ENCODE measurements at regions not wholly inside any gene's neighbourhood (a gene's known extent, or its start where the extent isn't known, plus 50 kb on each side); places are given as distances from the start of the nearest gene placed in this dataset.

DNA sequence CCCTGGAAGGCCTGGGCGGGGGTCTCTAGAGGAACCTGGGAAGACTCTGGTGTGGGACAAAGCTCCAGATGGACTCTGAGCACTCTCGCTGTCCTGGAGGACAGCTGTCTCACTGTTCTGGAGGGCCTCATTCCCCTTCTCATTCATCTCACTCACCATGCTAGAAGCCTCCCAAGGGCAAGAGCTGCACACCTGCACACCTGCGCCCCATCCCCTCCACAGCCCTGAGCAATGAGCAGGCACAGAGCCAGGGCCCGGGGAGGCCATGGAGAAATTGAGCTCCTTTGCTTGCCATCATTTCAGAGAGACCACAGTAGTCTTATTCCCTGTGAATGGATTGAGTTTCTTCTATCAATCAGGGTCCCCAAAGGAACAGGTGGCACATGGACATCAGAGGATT, 1168.5 kb downstream of the UQCRFS1 start:
- no peaks in the 10 kb centered on the region for H3K9me3 Mint-ChIP-seq (ENCODE audit: unreplicated experiment)
- no peaks in the 10 kb centered on the region for H3K4me1 Mint-ChIP-seq (ENCODE audit: unreplicated experiment)
- H3K4me3 Mint-ChIP-seq (ENCODE audit: unreplicated experiment): no peak overlapping the region
- no peak overlapping the region for H3K27ac Mint-ChIP-seq (ENCODE audit: unreplicated experiment)
- TF ChIP-seq, protein P1, sequence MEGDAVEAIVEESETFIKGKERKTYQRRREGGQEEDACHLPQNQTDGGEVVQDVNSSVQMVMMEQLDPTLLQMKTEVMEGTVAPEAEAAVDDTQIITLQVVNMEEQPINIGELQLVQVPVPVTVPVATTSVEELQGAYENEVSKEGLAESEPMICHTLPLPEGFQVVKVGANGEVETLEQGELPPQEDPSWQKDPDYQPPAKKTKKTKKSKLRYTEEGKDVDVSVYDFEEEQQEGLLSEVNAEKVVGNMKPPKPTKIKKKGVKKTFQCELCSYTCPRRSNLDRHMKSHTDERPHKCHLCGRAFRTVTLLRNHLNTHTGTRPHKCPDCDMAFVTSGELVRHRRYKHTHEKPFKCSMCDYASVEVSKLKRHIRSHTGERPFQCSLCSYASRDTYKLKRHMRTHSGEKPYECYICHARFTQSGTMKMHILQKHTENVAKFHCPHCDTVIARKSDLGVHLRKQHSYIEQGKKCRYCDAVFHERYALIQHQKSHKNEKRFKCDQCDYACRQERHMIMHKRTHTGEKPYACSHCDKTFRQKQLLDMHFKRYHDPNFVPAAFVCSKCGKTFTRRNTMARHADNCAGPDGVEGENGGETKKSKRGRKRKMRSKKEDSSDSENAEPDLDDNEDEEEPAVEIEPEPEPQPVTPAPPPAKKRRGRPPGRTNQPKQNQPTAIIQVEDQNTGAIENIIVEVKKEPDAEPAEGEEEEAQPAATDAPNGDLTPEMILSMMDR (IDR thresholded peaks at IDR 0.05; ENCODE audit: unreplicated experiment): no peak
- no peak for DNase-seq (ENCODE audit: low spot score)
- H3K36me3 Mint-ChIP-seq (ENCODE audit: low read depth, unreplicated experiment): peaks cover 5% of the 10 kb centered on the region
- peaks cover 2% of the 10 kb centered on the region for H3K27me3 Mint-ChIP-seq (ENCODE audit: unreplicated experiment)

GRCh38 chr19:28042516-28042915, 1170.4 kb downstream of the UQCRFS1 start:
- no peaks in the 10 kb centered on the region for H3K4me1 Mint-ChIP-seq (ENCODE audit: unreplicated experiment)
- H3K27ac Mint-ChIP-seq (ENCODE audit: unreplicated experiment): no peak overlapping the region
- no peak for DNase-seq (ENCODE audit: low spot score)
- peaks cover 5% of the 10 kb centered on the region for H3K36me3 Mint-ChIP-seq (ENCODE audit: low read depth, unreplicated experiment)
- peaks cover 5% of the 10 kb centered on the region for H3K9me3 Mint-ChIP-seq (ENCODE audit: unreplicated experiment)
- TF ChIP-seq, protein P1 (IDR thresholded peaks at IDR 0.05; ENCODE audit: unreplicated experiment): no peak
- H3K4me3 Mint-ChIP-seq (ENCODE audit: unreplicated experiment): no peak overlapping the region
- H3K27me3 Mint-ChIP-seq (ENCODE audit: unreplicated experiment): peaks cover 4% of the 10 kb centered on the region

DNA sequence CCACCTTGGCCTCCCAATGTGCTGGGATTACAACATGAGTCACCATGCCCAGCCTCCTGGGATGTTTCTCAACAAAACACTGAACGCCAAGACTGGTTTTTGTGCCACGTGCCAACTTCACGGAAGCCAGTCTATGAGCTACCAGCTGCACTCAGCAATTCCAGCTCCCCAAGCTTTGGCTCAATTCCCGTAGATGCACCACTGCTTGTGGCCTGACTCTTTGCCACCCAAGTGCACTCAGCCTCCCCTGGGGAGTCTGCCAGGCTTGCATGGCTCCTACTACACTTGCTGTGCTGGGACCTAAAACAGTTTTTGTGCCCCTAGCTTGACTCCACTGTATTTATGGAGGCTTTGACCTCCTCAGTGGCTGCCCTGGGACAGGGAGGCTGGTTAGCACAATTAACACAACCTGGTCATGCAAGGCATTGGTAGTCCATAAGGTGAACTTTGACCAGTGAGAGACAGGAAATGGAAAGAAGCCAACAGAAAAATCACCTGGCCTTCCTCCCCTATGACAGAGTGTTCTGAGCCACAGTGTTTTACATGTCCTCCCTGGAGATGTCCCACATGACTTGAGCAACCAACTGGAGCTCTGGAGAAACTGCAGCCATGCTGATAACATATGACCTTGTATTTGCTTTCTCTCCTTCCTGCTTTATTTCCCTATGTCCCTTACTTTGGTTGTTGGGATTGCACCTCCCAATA, 1173.1 kb downstream of the UQCRFS1 start:
- no peak for DNase-seq (ENCODE audit: low spot score)
- peaks cover 4% of the 10 kb centered on the region for H3K27me3 Mint-ChIP-seq (ENCODE audit: unreplicated experiment)
- no peaks in the 10 kb centered on the region for H3K4me1 Mint-ChIP-seq (ENCODE audit: unreplicated experiment)
- H3K9me3 Mint-ChIP-seq (ENCODE audit: unreplicated experiment): peaks cover 5% of the 10 kb centered on the region
- TF ChIP-seq, protein P1 (IDR thresholded peaks at IDR 0.05; ENCODE audit: unreplicated experiment): no peak
- H3K36me3 Mint-ChIP-seq (ENCODE audit: low read depth, unreplicated experiment): peaks cover 5% of the 10 kb centered on the region
- H3K27ac Mint-ChIP-seq (ENCODE audit: unreplicated experiment): no peak overlapping the region
- H3K4me3 Mint-ChIP-seq (ENCODE audit: unreplicated experiment): no peak overlapping the region

GRCh38 chr19:28037186-28037585, 1175.8 kb downstream of the UQCRFS1 start:
- H3K4me1 Mint-ChIP-seq (ENCODE audit: unreplicated experiment): no peaks in the 10 kb centered on the region
- H3K36me3 Mint-ChIP-seq (ENCODE audit: low read depth, unreplicated experiment): no peaks in the 10 kb centered on the region
- H3K9me3 Mint-ChIP-seq (ENCODE audit: unreplicated experiment): peaks cover 5% of the 10 kb centered on the region
- H3K27me3 Mint-ChIP-seq (ENCODE audit: unreplicated experiment): peaks cover 4% of the 10 kb centered on the region
- H3K27ac Mint-ChIP-seq (ENCODE audit: unreplicated experiment): no peak overlapping the region
- DNase-seq (ENCODE audit: low spot score): no peak
- H3K4me3 Mint-ChIP-seq (ENCODE audit: unreplicated experiment): no peak overlapping the region
- TF ChIP-seq, protein P1 (IDR thresholded peaks at IDR 0.05; ENCODE audit: unreplicated experiment): no peak

DNA sequence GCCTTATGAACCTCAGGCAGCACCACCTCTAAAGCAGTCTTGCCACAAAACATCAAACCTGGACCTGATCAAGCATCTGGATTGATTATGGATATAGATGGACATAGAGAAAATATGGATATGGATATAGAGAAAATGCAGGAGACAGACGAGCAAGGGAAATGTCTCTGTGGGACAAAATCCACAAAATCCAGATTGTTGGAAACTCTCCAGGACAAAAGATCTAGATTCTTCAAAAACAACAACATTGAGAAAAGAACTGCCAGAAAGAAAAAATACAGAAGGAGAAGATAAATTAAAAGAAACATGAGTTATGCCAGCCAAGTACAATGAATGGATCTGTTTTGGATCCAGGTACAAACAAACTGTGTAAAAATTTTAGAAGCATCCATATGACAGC, 1176.5 kb downstream of the UQCRFS1 start:
- Mint-ChIP-seq H3K9me3 (ENCODE audit: unreplicated experiment) (peaks cover 5% of the 10 kb centered on the region), H3K27me3 (ENCODE audit: unreplicated experiment) (peaks cover 4% of the 10 kb centered on the region), H3K27ac (ENCODE audit: unreplicated experiment) (no peak overlapping the region), H3K4me3 (ENCODE audit: unreplicated experiment) (no peak overlapping the region), H3K36me3 (ENCODE audit: low read depth, unreplicated experiment) (no peaks in the 10 kb centered on the region), H3K4me1 (ENCODE audit: unreplicated experiment) (no peaks in the 10 kb centered on the region)
- no peak for DNase-seq (ENCODE audit: low spot score)
- TF ChIP-seq, protein P1 (IDR thresholded peaks at IDR 0.05; ENCODE audit: unreplicated experiment): no peak
